ENCODE measurements at regions not wholly inside any gene's neighbourhood (a gene's known extent, or its start where the extent isn't known, plus 50 kb on each side); places are given as distances from the start of the nearest gene placed in this dataset.
"Not testable (repeated sequence)": the region's sequence is repeated elsewhere in the genome, so short reads cannot be mapped to it uniquely, and the experiment has no call there.

- CTCF ChIA-PET, result no interaction called here
- POLR2A ChIA-PET, result no interaction called here
Observed at GRCh38 chr7:91752102-91752501, 128.4 kb downstream of the MTERF1 start.

GRCh38 chr7:91754280-91754679, 126.2 kb downstream of the MTERF1 start:
- H3K4me1 ChIP-seq (ENCODE audit: control insufficient read depth, insufficient read depth, low read length); H3K4me3 ChIP-seq (ENCODE audit: low read depth, low read length); CTCF ChIA-PET; POLR2A ChIA-PET; H3K36me3 ChIP-seq (ENCODE audit: control insufficient read depth in 2 of 2, insufficient read depth in 1 of 2, low read length in 2 of 2); H3K9me3 ChIP-seq (ENCODE audit: control insufficient read depth, insufficient read depth, low read depth, low read length); H3K27ac ChIP-seq (ENCODE audit: extremely low read depth, low read depth, low read length): not testable (repeated sequence)

More at GRCh38 chr7:91752102-91752501, 128.4 kb downstream of the MTERF1 start:
- no peak overlapping the region for H3K27ac ChIP-seq (ENCODE audit: extremely low read depth, low read depth, low read length)
- H3K9me3 ChIP-seq (ENCODE audit: control insufficient read depth, insufficient read depth, low read depth, low read length), result no peaks in the 10 kb centered on the region
- H3K36me3 ChIP-seq (ENCODE audit: control insufficient read depth in 2 of 2, insufficient read depth in 1 of 2, low read length in 2 of 2), result no peaks in the 10 kb centered on the region
- no peaks in the 10 kb centered on the region for H3K4me1 ChIP-seq (ENCODE audit: control insufficient read depth, insufficient read depth, low read length)
- TF ChIP-seq ZBTB49 (tag by site-specific recombination; IDR thresholded peaks at IDR 0.05; ENCODE audit: low read depth) (no peak), ZNF48 (tag by site-specific recombination; IDR thresholded peaks at IDR 0.05) (no peak), ZNF16 (tag by site-specific recombination; IDR thresholded peaks at IDR 0.05; ENCODE audit: low read depth) (no peak), TSHZ1 (tag by site-specific recombination; IDR thresholded peaks at IDR 0.05; ENCODE audit: borderline replicate concordance) (no peak), ZNF768 (tag by site-specific recombination; IDR thresholded peaks at IDR 0.05) (no peak), ZFHX2 (tag by site-specific recombination; conservative IDR thresholded peaks at IDR 0.05) (no peak), ZIC2 (tag by site-specific recombination; IDR thresholded peaks at IDR 0.05) (no peak), ZNF791 (tag by site-specific recombination; IDR thresholded peaks at IDR 0.05) (no peak), KLF8 (tag by site-specific recombination; IDR thresholded peaks at IDR 0.05) (no peak), YY1 (tag by site-specific recombination; IDR thresholded peaks at IDR 0.05) (no peak), BCL11B (tag by site-specific recombination; IDR thresholded peaks at IDR 0.05; ENCODE audit: low read depth) (no peak)
- no peak overlapping the region for H3K4me3 ChIP-seq (ENCODE audit: low read depth, low read length)

- POLR2A ChIA-PET; H3K4me1 ChIP-seq (ENCODE audit: control insufficient read depth, insufficient read depth, low read length); H3K27ac ChIP-seq (ENCODE audit: extremely low read depth, low read depth, low read length); CTCF ChIA-PET; H3K9me3 ChIP-seq (ENCODE audit: control insufficient read depth, insufficient read depth, low read depth, low read length); H3K4me3 ChIP-seq (ENCODE audit: low read depth, low read length); H3K36me3 ChIP-seq (ENCODE audit: control insufficient read depth in 2 of 2, insufficient read depth in 1 of 2, low read length in 2 of 2): not testable (repeated sequence)
Observed at GRCh38 chr7:91755121-91755520, 125.4 kb downstream of the MTERF1 start.

- Histone ChIP-seq H3K4me1 (ENCODE audit: control insufficient read depth, insufficient read depth, low read length) (no peaks in the 10 kb centered on the region), H3K9me3 (ENCODE audit: control insufficient read depth, insufficient read depth, low read depth, low read length) (no peaks in the 10 kb centered on the region), H3K4me3 (ENCODE audit: low read depth, low read length) (no peak overlapping the region), H3K27ac (ENCODE audit: extremely low read depth, low read depth, low read length) (no peak overlapping the region), H3K36me3 (ENCODE audit: control insufficient read depth in 2 of 2, insufficient read depth in 1 of 2, low read length in 2 of 2) (no peaks in the 10 kb centered on the region)
- ChIA-PET POLR2A (no interaction called here), CTCF (interaction anchor here (0.6 to 0.8 kb wide), 2 partner anchors 25 to 94 kb away, joined by 3 to 4 read pairs; no protein-coding TSS in a partner anchor)
- TF ChIP-seq MZF1 (tag by site-specific recombination; IDR thresholded peaks at IDR 0.05; ENCODE audit: borderline replicate concordance) (no peak), REST (tag by site-specific recombination; IDR thresholded peaks at IDR 0.05) (no peak)
Observed at GRCh38 chr7:91759205-91759863, 121.2 kb downstream of the MTERF1 start.
